ENCODE measurements at regions not wholly inside any gene's neighbourhood (a gene's known extent, or its start where the extent isn't known, plus 50 kb on each side); places are given as distances from the start of the nearest gene placed in this dataset.
"Not testable (repeated sequence)": the region's sequence is repeated elsewhere in the genome, so short reads cannot be mapped to it uniquely, and the experiment has no call there.

DNA sequence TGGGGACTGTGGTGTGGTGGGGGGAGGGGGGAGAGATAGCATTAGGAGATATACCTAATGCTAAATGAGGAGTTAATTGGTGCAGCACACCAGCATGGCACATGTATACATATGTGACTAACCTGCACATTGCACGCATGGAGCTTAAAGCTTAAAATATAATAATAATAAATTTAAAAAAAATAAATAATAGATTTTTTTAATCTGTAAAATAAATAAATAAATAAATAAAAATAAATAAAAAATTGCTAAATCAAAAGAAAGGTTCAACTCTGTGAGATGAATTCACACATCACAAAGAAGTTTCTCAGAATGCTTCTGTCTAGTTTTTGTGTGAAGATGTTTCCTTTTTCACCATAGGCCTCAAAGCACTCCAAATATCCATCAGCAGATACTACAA, 1793.7 kb downstream of the UQCRFS1 start:
- H3K4me2 ChIP-seq (ENCODE audit: low read depth, low read length); H3K27me3 ChIP-seq (ENCODE audit: control insufficient read depth in 1 of 2, insufficient read depth in 2 of 2, low read length in 2 of 2); H3K27ac ChIP-seq (ENCODE audit: extremely low read length, insufficient read depth, low read length); H3K9ac ChIP-seq (ENCODE audit: insufficient read depth, low read depth, low read length); in situ Hi-C loops (cut with HindIII; ENCODE audit: extremely low pct_ligation_motif_present, low pct_unique_long_range_greater_than_20kb); H2AFZ ChIP-seq (ENCODE audit: low read length); CTCF ChIA-PET (ENCODE audit: low intra/inter-chr PET ratio, low total read pairs); ATAC-seq; DNase-seq (ENCODE audit: low spot score); FAIRE-seq; H3K79me2 ChIP-seq (ENCODE audit: insufficient read depth, low read length); intact Hi-C loops (cut with micrococcal nuclease; ENCODE audit: unreplicated experiment); BruUV-seq (replicated peaks); H3K4me1 ChIP-seq (ENCODE audit: insufficient read depth, low read length); H3K36me3 ChIP-seq (replicated peaks in 1 of 2; ENCODE audit: control insufficient read depth in 1 of 2, insufficient read depth in 2 of 2, low read length in 2 of 2); H4K20me1 ChIP-seq (ENCODE audit: insufficient read depth, low read length); POLR2A ChIA-PET; H3K4me3 ChIP-seq (replicated peaks in 1 of 3; ENCODE audit: insufficient read depth in 1 of 3, low read depth in 2 of 3, low read length in 3 of 3): not testable (repeated sequence)
- WGBS (ENCODE audit: low lambda C conversion rate) = 97% methylated on average over 1 of the region's 1 CpG
- H3K9me3 ChIP-seq (ENCODE audit: low read length) = peaks cover 74% of the 10 kb centered on the region

DNA sequence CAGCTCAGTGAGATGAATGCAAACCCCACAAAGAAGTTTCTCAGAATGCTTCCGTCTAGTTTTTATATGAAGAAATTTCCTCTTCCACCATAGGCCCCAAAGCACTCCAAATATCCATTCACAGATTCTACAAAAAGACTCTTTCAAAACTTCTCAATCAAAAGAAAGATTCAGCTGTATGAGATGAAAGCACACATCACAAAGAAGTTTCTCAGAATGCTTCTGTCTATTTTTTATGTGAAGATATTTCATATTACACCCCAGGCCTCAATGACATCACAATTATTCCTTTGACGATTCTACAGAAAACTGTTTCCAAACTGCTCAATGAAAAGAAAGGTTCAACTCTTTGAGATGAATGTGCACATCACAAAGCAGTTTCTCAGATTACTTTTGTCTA, 1819.4 kb downstream of the UQCRFS1 start:
- intact Hi-C loops (cut with micrococcal nuclease; ENCODE audit: unreplicated experiment) = no loop called here
- BruUV-seq (replicated peaks) = no TSS peak
- no peak for ATAC-seq

More for the DNA sequence above, 1819.4 kb downstream of the UQCRFS1 start:
- H3K79me2 ChIP-seq (ENCODE audit: insufficient read depth, low read length) = no peaks in the 10 kb centered on the region
- no peak for FAIRE-seq
- DNase-seq (ENCODE audit: low spot score) = no peak
- H3K27me3 ChIP-seq (ENCODE audit: control insufficient read depth in 1 of 2, insufficient read depth in 2 of 2, low read length in 2 of 2) = no peaks in the 10 kb centered on the region
- no peaks in the 10 kb centered on the region for H3K4me1 ChIP-seq (ENCODE audit: insufficient read depth, low read length)
- in situ Hi-C loops (cut with HindIII; ENCODE audit: extremely low pct_ligation_motif_present, low pct_unique_long_range_greater_than_20kb) = no loop called here
- H3K9ac ChIP-seq (ENCODE audit: insufficient read depth, low read depth, low read length) = no peak overlapping the region
- H3K9me3 ChIP-seq (ENCODE audit: low read length) = peaks cover 100% of the 10 kb centered on the region
- no peaks in the 10 kb centered on the region for H4K20me1 ChIP-seq (ENCODE audit: insufficient read depth, low read length)
- TF ChIP-seq CREB1 (IDR thresholded peaks at IDR 0.05) = peak; percentile 29
- TF ChIP-seq CREB1 (CRISPR knock-in tag; IDR thresholded peaks at IDR 0.05) = no peak
- no peak for TF ChIP-seq ZBTB1 (CRISPR knock-in tag; IDR thresholded peaks at IDR 0.05; ENCODE audit: borderline replicate concordance)
- TF ChIP-seq, protein P1, sequence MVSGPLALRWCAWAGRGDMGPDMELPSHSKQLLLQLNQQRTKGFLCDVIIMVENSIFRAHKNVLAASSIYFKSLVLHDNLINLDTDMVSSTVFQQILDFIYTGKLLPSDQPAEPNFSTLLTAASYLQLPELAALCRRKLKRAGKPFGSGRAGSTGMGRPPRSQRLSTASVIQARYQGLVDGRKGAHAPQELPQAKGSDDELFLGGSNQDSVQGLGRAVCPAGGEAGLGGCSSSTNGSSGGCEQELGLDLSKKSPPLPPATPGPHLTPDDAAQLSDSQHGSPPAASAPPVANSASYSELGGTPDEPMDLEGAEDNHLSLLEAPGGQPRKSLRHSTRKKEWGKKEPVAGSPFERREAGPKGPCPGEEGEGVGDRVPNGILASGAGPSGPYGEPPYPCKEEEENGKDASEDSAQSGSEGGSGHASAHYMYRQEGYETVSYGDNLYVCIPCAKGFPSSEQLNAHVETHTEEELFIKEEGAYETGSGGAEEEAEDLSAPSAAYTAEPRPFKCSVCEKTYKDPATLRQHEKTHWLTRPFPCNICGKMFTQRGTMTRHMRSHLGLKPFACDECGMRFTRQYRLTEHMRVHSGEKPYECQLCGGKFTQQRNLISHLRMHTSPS (CRISPR knock-in tag; IDR thresholded peaks at IDR 0.05; ENCODE audit: low read depth) = no peak
- no peak overlapping the region for H3K4me3 ChIP-seq (replicated peaks in 1 of 3; ENCODE audit: insufficient read depth in 1 of 3, low read depth in 2 of 3, low read length in 3 of 3)
- 31% methylated on average over 2 of the region's 2 CpGs for WGBS (ENCODE audit: low lambda C conversion rate)
- no peaks in the 10 kb centered on the region for H3K36me3 ChIP-seq (replicated peaks in 1 of 2; ENCODE audit: control insufficient read depth in 1 of 2, insufficient read depth in 2 of 2, low read length in 2 of 2)
- no peak overlapping the region for H2AFZ ChIP-seq (ENCODE audit: low read length)
- no peak overlapping the region for H3K4me2 ChIP-seq (ENCODE audit: low read depth, low read length)
- POLR2A ChIA-PET = no interaction called here
- CTCF ChIA-PET (ENCODE audit: low intra/inter-chr PET ratio, low total read pairs) = no interaction called here
- no peak overlapping the region for H3K27ac ChIP-seq (ENCODE audit: extremely low read length, insufficient read depth, low read length)
